ENCODE measurements at regions not wholly inside any gene's neighbourhood (a gene's known extent, or its start where the extent isn't known, plus 50 kb on each side); places are given as distances from the start of the nearest gene placed in this dataset.

DNA sequence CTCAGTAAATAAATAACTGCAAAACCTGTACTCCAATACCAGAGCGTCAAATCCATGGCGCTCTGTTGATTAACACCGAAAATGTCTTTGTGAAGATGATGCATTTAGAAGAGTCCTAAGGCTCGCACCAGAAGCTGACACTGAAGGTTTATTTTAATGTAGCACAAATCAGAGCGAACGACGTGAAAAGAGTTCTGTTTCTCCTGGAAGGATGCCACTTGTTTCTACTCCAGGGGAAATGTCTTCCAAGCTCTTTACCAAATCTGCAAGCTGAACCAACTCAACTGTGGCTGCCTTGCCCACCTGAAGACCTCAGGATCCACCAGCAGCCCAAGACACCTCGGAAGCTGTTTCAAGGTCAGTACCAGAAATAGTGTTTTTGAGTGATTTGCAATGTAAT, 194.4 kb upstream of the MAF start:
- H3K4me3 ChIP-seq (ENCODE audit: low read depth, low read length), result no peak overlapping the region
- TF ChIP-seq, protein P1, sequence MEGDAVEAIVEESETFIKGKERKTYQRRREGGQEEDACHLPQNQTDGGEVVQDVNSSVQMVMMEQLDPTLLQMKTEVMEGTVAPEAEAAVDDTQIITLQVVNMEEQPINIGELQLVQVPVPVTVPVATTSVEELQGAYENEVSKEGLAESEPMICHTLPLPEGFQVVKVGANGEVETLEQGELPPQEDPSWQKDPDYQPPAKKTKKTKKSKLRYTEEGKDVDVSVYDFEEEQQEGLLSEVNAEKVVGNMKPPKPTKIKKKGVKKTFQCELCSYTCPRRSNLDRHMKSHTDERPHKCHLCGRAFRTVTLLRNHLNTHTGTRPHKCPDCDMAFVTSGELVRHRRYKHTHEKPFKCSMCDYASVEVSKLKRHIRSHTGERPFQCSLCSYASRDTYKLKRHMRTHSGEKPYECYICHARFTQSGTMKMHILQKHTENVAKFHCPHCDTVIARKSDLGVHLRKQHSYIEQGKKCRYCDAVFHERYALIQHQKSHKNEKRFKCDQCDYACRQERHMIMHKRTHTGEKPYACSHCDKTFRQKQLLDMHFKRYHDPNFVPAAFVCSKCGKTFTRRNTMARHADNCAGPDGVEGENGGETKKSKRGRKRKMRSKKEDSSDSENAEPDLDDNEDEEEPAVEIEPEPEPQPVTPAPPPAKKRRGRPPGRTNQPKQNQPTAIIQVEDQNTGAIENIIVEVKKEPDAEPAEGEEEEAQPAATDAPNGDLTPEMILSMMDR (IDR thresholded peaks at IDR 0.05; ENCODE audit: insufficient read depth, low read depth, low read length, missing control alignments), result no peak
- DNase-seq (ENCODE audit: low read depth), result no peak

DNA sequence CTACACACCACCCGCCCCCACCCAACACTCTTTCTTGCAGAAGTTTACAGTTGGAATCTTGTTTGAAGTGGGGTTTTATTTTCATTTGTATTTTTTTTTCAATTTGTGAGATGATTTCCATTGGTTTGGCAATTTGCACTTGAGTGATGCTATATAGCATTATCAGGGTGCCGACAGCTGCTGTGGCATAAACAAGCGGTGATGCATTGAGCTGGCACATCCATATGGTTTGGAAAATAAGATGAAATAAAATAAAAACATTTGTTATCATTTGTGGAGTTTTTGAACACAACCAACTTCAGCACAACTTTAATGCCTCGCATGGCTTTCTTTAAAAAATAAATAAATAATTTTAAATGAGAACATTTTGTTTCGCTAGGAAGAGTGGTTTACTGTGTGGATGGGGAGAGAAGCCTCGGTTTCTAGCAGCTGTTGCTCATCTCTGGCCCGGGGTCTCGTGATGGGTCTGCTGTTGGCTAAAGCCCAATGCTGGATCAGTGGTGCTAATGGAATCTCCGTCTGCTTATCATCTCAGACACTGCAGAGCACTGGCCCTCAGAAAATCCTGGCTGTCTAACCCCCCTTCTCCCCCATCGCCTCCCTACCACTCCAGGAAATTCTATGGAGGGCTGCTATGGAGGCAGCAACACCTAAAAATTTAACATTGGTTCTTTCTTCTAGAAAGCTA, 192.3 kb upstream of the MAF start:
- no peak for DNase-seq (ENCODE audit: low read depth)
- no peak overlapping the region for H3K4me3 ChIP-seq (ENCODE audit: low read depth, low read length)
- TF ChIP-seq, protein P1 (IDR thresholded peaks at IDR 0.05; ENCODE audit: insufficient read depth, low read depth, low read length, missing control alignments), result no peak

- TF ChIP-seq, protein P1 (IDR thresholded peaks at IDR 0.05; ENCODE audit: insufficient read depth, low read depth, low read length, missing control alignments), result no peak
- DNase-seq (ENCODE audit: low read depth), result no peak
- H3K4me3 ChIP-seq (ENCODE audit: low read depth, low read length), result no peak overlapping the region
Observed at GRCh38 chr16:79792076-79792475, 191.5 kb upstream of the MAF start.

GRCh38 chr16:79790854-79791253, 190.3 kb upstream of the MAF start:
- TF ChIP-seq, protein P1 (IDR thresholded peaks at IDR 0.05; ENCODE audit: insufficient read depth, low read depth, low read length, missing control alignments), result no peak
- no peak for DNase-seq (ENCODE audit: low read depth)

GRCh38 chr16:79788949-79789348, 188.4 kb upstream of the MAF start:
- no peak overlapping the region for H3K4me3 ChIP-seq (ENCODE audit: low read depth, low read length)
- TF ChIP-seq, protein P1 (IDR thresholded peaks at IDR 0.05; ENCODE audit: insufficient read depth, low read depth, low read length, missing control alignments), result no peak
- DNase-seq (ENCODE audit: low read depth), result no peak

More at GRCh38 chr16:79790854-79791253, 190.3 kb upstream of the MAF start:
- no peak overlapping the region for H3K4me3 ChIP-seq (ENCODE audit: low read depth, low read length)

DNA sequence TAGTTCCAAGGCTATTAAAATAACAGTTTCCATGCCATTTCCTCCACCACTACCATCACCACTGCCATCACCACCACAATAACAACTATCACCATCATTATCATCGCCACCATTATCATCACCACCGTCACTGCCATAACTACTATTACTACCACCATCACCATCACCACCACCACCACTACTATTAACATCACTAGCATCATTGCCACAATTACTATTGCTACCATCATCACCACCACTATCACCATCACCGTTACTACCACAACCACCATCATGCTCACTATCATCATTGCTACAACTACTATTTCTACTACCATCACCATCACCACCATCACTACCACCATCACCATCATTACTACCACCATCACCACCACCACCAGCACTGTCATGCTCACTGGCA, 185.9 kb upstream of the MAF start:
- no peak for DNase-seq (ENCODE audit: low read depth)
- H3K4me3 ChIP-seq (ENCODE audit: low read depth, low read length), result no peak overlapping the region
- TF ChIP-seq, protein P1 (IDR thresholded peaks at IDR 0.05; ENCODE audit: insufficient read depth, low read depth, low read length, missing control alignments), result no peak

DNA sequence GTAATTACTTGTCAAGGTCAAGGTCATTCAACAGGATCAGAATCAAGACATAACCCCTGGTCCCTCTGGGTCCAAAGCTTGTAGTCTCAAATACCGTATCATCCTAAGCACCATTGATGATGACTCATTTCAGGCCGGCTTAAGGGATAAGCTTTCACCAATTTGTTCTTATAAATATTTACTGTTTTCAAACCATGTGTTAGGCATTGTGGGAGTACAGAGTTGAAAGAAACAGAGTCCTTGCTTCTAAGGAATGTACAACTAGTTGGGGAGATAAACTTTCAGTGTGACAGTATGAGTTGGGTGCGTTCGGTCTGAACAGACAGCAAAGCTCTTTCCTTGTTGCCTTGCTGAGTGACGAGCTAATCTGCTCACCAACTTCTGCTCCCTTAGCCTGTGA, 183.5 kb upstream of the MAF start:
- TF ChIP-seq, protein P1 (IDR thresholded peaks at IDR 0.05; ENCODE audit: insufficient read depth, low read depth, low read length, missing control alignments), result no peak
- no peak overlapping the region for H3K4me3 ChIP-seq (ENCODE audit: low read depth, low read length)
- no peak for DNase-seq (ENCODE audit: low read depth)

Measured in GM12865 (cell line).